ENCODE measurements at regions not wholly inside any gene's neighbourhood (a gene's known extent, or its start where the extent isn't known, plus 50 kb on each side); places are given as distances from the start of the nearest gene placed in this dataset.

DNA sequence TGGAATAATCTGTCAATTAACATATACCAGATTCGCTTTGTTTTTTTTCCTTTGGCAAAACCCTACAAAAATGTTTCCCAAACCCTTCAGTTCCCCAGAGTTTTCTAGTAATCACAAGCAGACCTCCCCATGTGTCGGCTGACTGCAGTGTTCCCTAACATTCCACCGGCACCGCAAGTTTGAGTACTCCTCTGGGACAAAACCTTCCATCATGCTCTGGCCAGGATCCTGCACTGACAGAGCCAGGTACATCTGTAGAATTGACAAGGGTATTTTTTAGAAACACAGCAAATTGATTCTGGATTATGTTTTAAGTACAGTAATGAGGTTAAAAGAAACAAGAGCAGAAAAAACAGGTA lies 174.7 kb downstream of the GAS1 start:
- TF ChIP-seq, protein P1, sequence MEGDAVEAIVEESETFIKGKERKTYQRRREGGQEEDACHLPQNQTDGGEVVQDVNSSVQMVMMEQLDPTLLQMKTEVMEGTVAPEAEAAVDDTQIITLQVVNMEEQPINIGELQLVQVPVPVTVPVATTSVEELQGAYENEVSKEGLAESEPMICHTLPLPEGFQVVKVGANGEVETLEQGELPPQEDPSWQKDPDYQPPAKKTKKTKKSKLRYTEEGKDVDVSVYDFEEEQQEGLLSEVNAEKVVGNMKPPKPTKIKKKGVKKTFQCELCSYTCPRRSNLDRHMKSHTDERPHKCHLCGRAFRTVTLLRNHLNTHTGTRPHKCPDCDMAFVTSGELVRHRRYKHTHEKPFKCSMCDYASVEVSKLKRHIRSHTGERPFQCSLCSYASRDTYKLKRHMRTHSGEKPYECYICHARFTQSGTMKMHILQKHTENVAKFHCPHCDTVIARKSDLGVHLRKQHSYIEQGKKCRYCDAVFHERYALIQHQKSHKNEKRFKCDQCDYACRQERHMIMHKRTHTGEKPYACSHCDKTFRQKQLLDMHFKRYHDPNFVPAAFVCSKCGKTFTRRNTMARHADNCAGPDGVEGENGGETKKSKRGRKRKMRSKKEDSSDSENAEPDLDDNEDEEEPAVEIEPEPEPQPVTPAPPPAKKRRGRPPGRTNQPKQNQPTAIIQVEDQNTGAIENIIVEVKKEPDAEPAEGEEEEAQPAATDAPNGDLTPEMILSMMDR (IDR thresholded peaks at IDR 0.05) = no peak
- TF ChIP-seq EZH2 (IDR thresholded peaks at IDR 0.05; ENCODE audit: borderline replicate concordance, insufficient read depth, low read depth, low read length, poor library complexity, severe bottlenecking) = no peak
